GM12878 (cell line): ENCODE measurements at regions not wholly inside any gene's neighbourhood (a gene's known extent, or its start where the extent isn't known, plus 50 kb on each side); places are given as distances from the start of the nearest gene placed in this dataset.

Experiments
- ATAC-seq: fragments of 200-7000 bp; cut with Tn5 transposase; 3 replicates; pipeline ENCODE4 v1.9.1; 2020; ENCODE audit warnings: mild to moderate bottlenecking, moderate library complexity
- BruUV-seq: library from RNA; stranded (reverse); fragments of 400-500 nt; replicated peaks from 2 replicates; lab custom pipeline; 2021; lab: Mats Ljungman, UMichigan
- CTCF ChIA-PET: fragments of 300-600 bp; sonication (Branson Sonifier 250); formaldehyde crosslinking; extraction: SDS; loops from one replicate; lab custom pipeline; 2021; ENCODE audit warnings: inconsistent platforms; lab: Yijun Ruan, JAX
- POLR2A ChIA-PET: fragments of 350-600 bp; formaldehyde crosslinking; extraction: SDS; loops from one replicate; lab custom pipeline; 2021; ENCODE audit warnings: inconsistent platforms; lab: Charles Lee
- RAD21 ChIA-PET: fragments of 300-600 bp; sonication (Branson Sonifier 250); formaldehyde crosslinking; loops from one replicate; lab custom pipeline; 2023; ENCODE audit warnings: antibody characterized with exemption; ENCODE audit not compliant: unreplicated experiment; lab: Charles Lee
- SMC1A ChIA-PET: fragments of 300-600 bp; sonication (Branson Sonifier 250); formaldehyde crosslinking; loops from one replicate; lab custom pipeline; 2023; ENCODE audit not compliant: unreplicated experiment, uncharacterized antibody; lab: Charles Lee
- DNase-seq: peaks from one replicate; pipeline ENCODE4 v3.0.0-alpha.2; 2011; ENCODE audit warnings: low read depth, low spot score
- FAIRE-seq: peaks from 3 replicates; lab custom pipeline; 2011; peaks lifted over from hg19 to GRCh38; lab: Jason Lieb, UNC
- H2AFZ ChIP-seq: 2 replicates; pipeline ENCODE4 v1.6.0; 2011; ENCODE audit warnings: low read depth, low read length, control low read depth; ENCODE audit not compliant: control insufficient read depth
- H3K27ac ChIP-seq: 2 replicates; pipeline ENCODE4 v1.5.1; 2011; ENCODE audit warnings: control low read depth; ENCODE audit not compliant: control insufficient read depth, insufficient read depth
- H3K27me3 ChIP-seq, 2 experiments: replicated peaks in 1 of 2; 2 replicates each; pipeline versions ENCODE4 v1.6.0 to v1.6.1; 2011; ENCODE audit warnings: low read length in 1 of 2; ENCODE audit not compliant: control insufficient read depth in 2 of 2, insufficient read depth in 2 of 2
- H3K36me3 ChIP-seq, 2 experiments: 2 replicates each; pipeline ENCODE4 v1.5.1; 2011; ENCODE audit warnings: low read length in 1 of 2; ENCODE audit not compliant: control insufficient read depth in 2 of 2, insufficient read depth in 2 of 2
- H3K4me1 ChIP-seq: 2 replicates; pipeline ENCODE4 v1.6.1; 2011; ENCODE audit warnings: mild to moderate bottlenecking, low read length, moderate library complexity, mixed read lengths; ENCODE audit not compliant: control insufficient read depth, insufficient read depth
- H3K4me2 ChIP-seq: 2 replicates; pipeline ENCODE4 v1.6.0; 2011; ENCODE audit warnings: control low read depth; ENCODE audit not compliant: control insufficient read depth, insufficient read depth
- H3K4me3 ChIP-seq: fragments of 200-600 bp; sonication (generic); 2 replicates; pipeline ENCODE4 v1.5.1; 2016
- H3K79me2 ChIP-seq: 2 replicates; pipeline ENCODE4 v1.6.0; 2011; ENCODE audit warnings: low read length; ENCODE audit not compliant: control insufficient read depth, insufficient read depth
- H3K9ac ChIP-seq: 2 replicates; pipeline ENCODE4 v1.8.0; 2011; ENCODE audit warnings: low read length, control low read depth, mixed read lengths; ENCODE audit not compliant: control insufficient read depth, insufficient read depth
- H3K9me3 ChIP-seq: replicated peaks from 3 replicates; pipeline ENCODE4 v1.5.1; 2011; ENCODE audit warnings: mild to moderate bottlenecking, low read length; ENCODE audit not compliant: control insufficient read depth, insufficient read depth
- H4K20me1 ChIP-seq: 2 replicates; pipeline ENCODE4 v1.6.0; 2011; ENCODE audit not compliant: control insufficient read depth, insufficient read depth
- BHLHE40 ChIP-seq, 2 experiments: fragments of 450-650 bp in 1 of 2; IDR thresholded peaks; 2 replicates each; pipeline ENCODE4 v1.6.1; 2011 to 2017; ENCODE audit warnings: low read depth in 2 of 2, borderline replicate concordance in 1 of 2, improper control_type of control experiment in 1 of 2, low read length in 1 of 2, mild to moderate bottlenecking in 1 of 2
- BMI1 ChIP-seq: fragments of 450-650 bp; IDR thresholded peaks from 2 replicates; pipeline ENCODE4 v1.6.1; 2016; ENCODE audit warnings: mild to moderate bottlenecking, moderate library complexity, borderline replicate concordance
- CREB1 ChIP-seq: IDR thresholded peaks from 2 replicates; pipeline ENCODE4 v1.6.1; 2012; ENCODE audit warnings: low read depth, mild to moderate bottlenecking, inconsistent platforms
- EGR1 ChIP-seq, 2 experiments: IDR thresholded peaks; 1 replicate in 1 of 2; 2 replicates in 1 of 2; pipeline ENCODE4 v1.6.1; 2011 to 2012; ENCODE audit warnings: low read depth in 2 of 2, low read length in 2 of 2, borderline replicate concordance in 1 of 2, mild to moderate bottlenecking in 1 of 2, moderate library complexity in 1 of 2
- FOXK2 ChIP-seq: fragments of 450-650 bp; IDR thresholded peaks from 2 replicates; pipeline ENCODE4 v1.6.1; 2017; ENCODE audit warnings: mild to moderate bottlenecking, moderate library complexity
- HDGF ChIP-seq: fragments of 450-650 bp; IDR thresholded peaks from 2 replicates; pipeline ENCODE4 v1.6.1; 2016; ENCODE audit warnings: antibody characterized with exemption
- NRF1 ChIP-seq: conservative IDR thresholded peaks from 2 replicates; pipeline ENCODE4 v1.6.1; 2011; ENCODE audit warnings: mild to moderate bottlenecking, low read depth, low read length, improper control_type of control experiment
- PML ChIP-seq: IDR thresholded peaks from 2 replicates; pipeline ENCODE4 v1.6.1; 2012; ENCODE audit warnings: low read length, inconsistent platforms
- POLR2AphosphoS2 ChIP-seq: IDR thresholded peaks from 2 replicates; pipeline ENCODE4 v1.6.1; 2011; ENCODE audit warnings: low read depth, mild to moderate bottlenecking, low read length, improper control_type of control experiment, moderate library complexity
- POLR2AphosphoS5 ChIP-seq: IDR thresholded peaks from 2 replicates; pipeline ENCODE4 v1.6.1; 2011; ENCODE audit warnings: mild to moderate bottlenecking, low read length, inconsistent platforms
- SIN3A ChIP-seq: IDR thresholded peaks from 2 replicates; pipeline ENCODE4 v1.6.1; 2012; ENCODE audit warnings: low read depth, low read length, improper control_type of control experiment
- SREBF2 ChIP-seq: IDR thresholded peaks from 2 replicates; pipeline ENCODE4 v1.6.1; 2012; ENCODE audit warnings: mild to moderate bottlenecking, low read length
- SUZ12 ChIP-seq: fragments of 200-600 bp; sonication (generic); IDR thresholded peaks from one replicate; pipeline ENCODE4 v1.6.1; 2018; ENCODE audit warnings: antibody characterized with exemption, mild to moderate bottlenecking; ENCODE audit not compliant: unreplicated experiment
- WRNIP1 ChIP-seq: IDR thresholded peaks from 2 replicates; pipeline ENCODE4 v1.6.1; 2011; ENCODE audit warnings: low read depth, low read length, improper control_type of control experiment, borderline replicate concordance
- ZNF24 ChIP-seq: fragments of 450-650 bp; IDR thresholded peaks from 2 replicates; pipeline ENCODE4 v1.6.1; 2017; ENCODE audit warnings: antibody characterized with exemption, mild to moderate bottlenecking
- WGBS: methylation state at CpG from one replicate; pipeline ENCODE4 v1.1.6; 2016; ENCODE audit warnings: low lambda C conversion rate; ENCODE audit not compliant: insufficient replicate concordance, insufficient coverage; ENCODE audit errors: missing lambda C conversion rate; 5-methylcytosine and 5-hydroxymethylcytosine counted together
- in situ Hi-C: fragments of 300-500 bp; cut with MboI; formaldehyde crosslinking; loops from 9 replicates; pipeline ENCODE4 v1.14.3; 2018; ENCODE audit warnings: mixed read lengths
- intact Hi-C: fragments of 100-400 bp; cut with micrococcal nuclease; formaldehyde crosslinking; loops from one replicate; pipeline ENCODE4 v1.14.2; 2022; ENCODE audit not compliant: unreplicated experiment
- TF ChIP-seq, protein P1 (sequence below): fragments of 450-650 bp; conservative IDR thresholded peaks from 2 replicates; pipeline ENCODE4 v1.6.1; 2017; ENCODE audit warnings: mild to moderate bottlenecking, moderate library complexity
- TF ChIP-seq, protein P2 (sequence below): fragments of 450-650 bp; IDR thresholded peaks from 2 replicates; pipeline ENCODE4 v1.6.1; 2017; ENCODE audit warnings: mild to moderate bottlenecking
- TF ChIP-seq, protein P3 (sequence below): IDR thresholded peaks from 2 replicates; pipeline ENCODE4 v1.6.1; 2012; ENCODE audit warnings: low read depth, low read length, improper control_type of control experiment

DNA sequence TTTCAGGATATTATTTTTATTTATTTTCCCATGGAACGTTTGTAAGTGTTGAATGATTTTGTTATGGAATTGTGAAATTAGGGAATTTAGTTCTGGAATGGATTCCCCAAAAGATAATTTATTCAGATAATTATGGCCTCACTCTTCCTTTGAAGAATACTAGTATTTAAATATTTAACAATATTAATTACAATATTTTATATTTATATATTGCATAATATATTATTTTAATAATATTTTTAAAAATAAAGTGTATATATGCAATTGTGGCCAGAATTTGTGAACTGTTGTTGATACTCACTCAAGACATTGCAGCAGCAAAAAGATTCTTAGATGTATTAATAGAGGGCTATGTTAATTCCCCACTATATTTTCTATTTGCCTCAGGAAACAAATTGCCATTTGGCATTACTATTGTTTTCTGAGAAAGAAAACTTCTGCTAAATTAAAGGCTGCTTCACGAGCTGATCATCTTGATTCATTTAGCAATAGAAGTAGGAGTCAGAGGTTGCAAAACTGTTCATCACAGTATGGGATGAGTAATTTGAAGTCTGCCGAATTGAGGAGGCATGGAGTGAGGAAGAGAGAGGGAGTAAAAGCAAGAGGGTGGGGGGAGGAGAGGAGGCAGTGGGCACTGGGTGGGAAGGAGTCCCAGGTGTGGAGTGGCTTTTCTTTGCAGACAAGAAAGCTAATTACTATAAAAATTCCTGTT, 729.2 kb downstream of the DHX35 start:
- H3K27ac ChIP-seq = no peak overlapping the region
- H3K9ac ChIP-seq = no peak overlapping the region
- FAIRE-seq = no peak
- no peak overlapping the region for H2AFZ ChIP-seq
- ChIA-PET POLR2A (interaction anchor here (0.6 kb wide), 1 partner anchor 141 kb away, joined by 4 read pairs; no protein-coding TSS in a partner anchor), CTCF (interaction anchor here (2.3 kb wide), 1 partner anchor 14 kb away, joined by 5 read pairs; no protein-coding TSS in a partner anchor), RAD21 (interaction anchor here (1.0 kb wide), 1 partner anchor 32 kb away, joined by 3 read pairs; no protein-coding TSS in a partner anchor), SMC1A (interaction anchor here (0.9 kb wide), 1 partner anchor 183 kb away, joined by 4 read pairs; no protein-coding TSS in a partner anchor)
- DNase-seq = no peak
- no peaks in the 10 kb centered on the region for H3K36me3 ChIP-seq
- no peaks in the 10 kb centered on the region for H4K20me1 ChIP-seq
- WGBS = 7% methylated on average over 3 of the region's 3 CpGs
- H3K4me3 ChIP-seq = no peak overlapping the region
- no peaks in the 10 kb centered on the region for H3K4me1 ChIP-seq
- H3K27me3 ChIP-seq = no peaks in the 10 kb centered on the region; a peak in 1 of 4 replicates
- H3K9me3 ChIP-seq = no peaks in the 10 kb centered on the region
- no TSS peak for BruUV-seq
- TF ChIP-seq PML (no peak), FOXK2 (no peak), SUZ12 (no peak), HDGF (no peak), EGR1 (IDR thresholded peaks at IDR 0.05; ENCODE audit: borderline replicate concordance in 1 of 2, low read depth in 2 of 2, low read length in 2 of 2) (no peak), BMI1 (no peak), CREB1 (no peak), ZNF24 (no peak), BHLHE40 (IDR thresholded peaks at IDR 0.05; ENCODE audit: borderline replicate concordance in 1 of 2, low read depth in 2 of 2, low read length in 1 of 2) (no peak), SIN3A (no peak), WRNIP1 (no peak), POLR2AphosphoS5 (no peak), POLR2AphosphoS2 (no peak), SREBF2 (no peak), NRF1 (no peak)
- TF ChIP-seq, protein P1, sequence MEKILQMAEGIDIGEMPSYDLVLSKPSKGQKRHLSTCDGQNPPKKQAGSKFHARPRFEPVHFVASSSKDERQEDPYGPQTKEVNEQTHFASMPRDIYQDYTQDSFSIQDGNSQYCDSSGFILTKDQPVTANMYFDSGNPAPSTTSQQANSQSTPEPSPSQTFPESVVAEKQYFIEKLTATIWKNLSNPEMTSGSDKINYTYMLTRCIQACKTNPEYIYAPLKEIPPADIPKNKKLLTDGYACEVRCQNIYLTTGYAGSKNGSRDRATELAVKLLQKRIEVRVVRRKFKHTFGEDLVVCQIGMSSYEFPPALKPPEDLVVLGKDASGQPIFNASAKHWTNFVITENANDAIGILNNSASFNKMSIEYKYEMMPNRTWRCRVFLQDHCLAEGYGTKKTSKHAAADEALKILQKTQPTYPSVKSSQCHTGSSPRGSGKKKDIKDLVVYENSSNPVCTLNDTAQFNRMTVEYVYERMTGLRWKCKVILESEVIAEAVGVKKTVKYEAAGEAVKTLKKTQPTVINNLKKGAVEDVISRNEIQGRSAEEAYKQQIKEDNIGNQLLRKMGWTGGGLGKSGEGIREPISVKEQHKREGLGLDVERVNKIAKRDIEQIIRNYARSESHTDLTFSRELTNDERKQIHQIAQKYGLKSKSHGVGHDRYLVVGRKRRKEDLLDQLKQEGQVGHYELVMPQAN = no peak
- TF ChIP-seq, protein P2, sequence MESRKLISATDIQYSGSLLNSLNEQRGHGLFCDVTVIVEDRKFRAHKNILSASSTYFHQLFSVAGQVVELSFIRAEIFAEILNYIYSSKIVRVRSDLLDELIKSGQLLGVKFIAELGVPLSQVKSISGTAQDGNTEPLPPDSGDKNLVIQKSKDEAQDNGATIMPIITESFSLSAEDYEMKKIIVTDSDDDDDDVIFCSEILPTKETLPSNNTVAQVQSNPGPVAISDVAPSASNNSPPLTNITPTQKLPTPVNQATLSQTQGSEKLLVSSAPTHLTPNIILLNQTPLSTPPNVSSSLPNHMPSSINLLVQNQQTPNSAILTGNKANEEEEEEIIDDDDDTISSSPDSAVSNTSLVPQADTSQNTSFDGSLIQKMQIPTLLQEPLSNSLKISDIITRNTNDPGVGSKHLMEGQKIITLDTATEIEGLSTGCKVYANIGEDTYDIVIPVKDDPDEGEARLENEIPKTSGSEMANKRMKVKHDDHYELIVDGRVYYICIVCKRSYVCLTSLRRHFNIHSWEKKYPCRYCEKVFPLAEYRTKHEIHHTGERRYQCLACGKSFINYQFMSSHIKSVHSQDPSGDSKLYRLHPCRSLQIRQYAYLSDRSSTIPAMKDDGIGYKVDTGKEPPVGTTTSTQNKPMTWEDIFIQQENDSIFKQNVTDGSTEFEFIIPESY = no peak
- TF ChIP-seq, protein P3, sequence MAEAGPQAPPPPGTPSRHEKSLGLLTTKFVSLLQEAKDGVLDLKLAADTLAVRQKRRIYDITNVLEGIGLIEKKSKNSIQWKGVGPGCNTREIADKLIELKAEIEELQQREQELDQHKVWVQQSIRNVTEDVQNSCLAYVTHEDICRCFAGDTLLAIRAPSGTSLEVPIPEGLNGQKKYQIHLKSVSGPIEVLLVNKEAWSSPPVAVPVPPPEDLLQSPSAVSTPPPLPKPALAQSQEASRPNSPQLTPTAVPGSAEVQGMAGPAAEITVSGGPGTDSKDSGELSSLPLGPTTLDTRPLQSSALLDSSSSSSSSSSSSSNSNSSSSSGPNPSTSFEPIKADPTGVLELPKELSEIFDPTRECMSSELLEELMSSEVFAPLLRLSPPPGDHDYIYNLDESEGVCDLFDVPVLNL = no peak
- no peak overlapping the region for H3K4me2 ChIP-seq
- ATAC-seq = no peak
- in situ Hi-C loops = no loop called here
- H3K79me2 ChIP-seq = no peaks in the 10 kb centered on the region
- intact Hi-C loops = no loop called here
